Spleen (tissue), 7 donors: ENCODE measurements at regions not wholly inside any gene's neighbourhood (a gene's known extent, or its start where the extent isn't known, plus 50 kb on each side); places are given as distances from the start of the nearest gene placed in this dataset.

Experiments used
- POLR2A ChIP-seq, 3 donors: fragments of 450-650 bp; IDR thresholded peaks; one replicate each; pipeline ENCODE4 v1.5.1; 2017; ENCODE audit warnings: antibody characterized with exemption in 3 of 3, mild to moderate bottlenecking in 1 of 3
- TF ChIP-seq, protein P1 (sequence below), 11 experiments: fragments of 200-600 bp in 7 of 11; fragments of 450-650 bp in 4 of 11; sonication (generic) in 4 of 11; IDR thresholded peaks in 8 of 11; conservative IDR thresholded peaks in 3 of 11; 1 replicate in 7 of 11; 2 replicates in 4 of 11; pipeline versions ENCODE4 v1.4.0 to v1.8.0; 2016 to 2021; ENCODE audit warnings: antibody characterized with exemption in 11 of 11, inconsistent platforms in 4 of 11, mild to moderate bottlenecking in 1 of 11
- donor health status: DM: no; HTN: no; CAD: no; lungs with moderate emphysema.
- donor health status: DM: no; HTN: no; CAD: no.
- donor health status: DM: no; HTN: no; CAD: no.

DNA sequence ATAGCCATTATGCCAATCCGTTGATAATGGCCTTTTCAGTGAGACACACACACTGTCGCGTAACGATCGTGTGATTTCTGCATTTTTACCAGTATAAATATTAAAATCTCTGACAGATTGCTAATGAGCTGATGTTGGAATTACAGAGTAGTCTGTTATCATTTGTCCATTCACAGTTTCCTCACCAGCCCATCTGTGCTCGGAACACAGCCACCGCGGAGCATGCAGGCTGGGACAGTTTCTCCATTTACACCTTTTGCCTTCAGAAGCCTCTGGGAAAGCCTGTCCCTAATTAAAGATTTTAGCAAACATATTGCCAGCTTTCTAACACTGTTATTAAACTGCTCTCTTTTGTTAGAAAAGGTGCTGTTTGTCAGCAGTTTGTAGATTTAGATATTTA lies 82.2 kb upstream of the BARHL2 start:
- TF ChIP-seq, protein P1, sequence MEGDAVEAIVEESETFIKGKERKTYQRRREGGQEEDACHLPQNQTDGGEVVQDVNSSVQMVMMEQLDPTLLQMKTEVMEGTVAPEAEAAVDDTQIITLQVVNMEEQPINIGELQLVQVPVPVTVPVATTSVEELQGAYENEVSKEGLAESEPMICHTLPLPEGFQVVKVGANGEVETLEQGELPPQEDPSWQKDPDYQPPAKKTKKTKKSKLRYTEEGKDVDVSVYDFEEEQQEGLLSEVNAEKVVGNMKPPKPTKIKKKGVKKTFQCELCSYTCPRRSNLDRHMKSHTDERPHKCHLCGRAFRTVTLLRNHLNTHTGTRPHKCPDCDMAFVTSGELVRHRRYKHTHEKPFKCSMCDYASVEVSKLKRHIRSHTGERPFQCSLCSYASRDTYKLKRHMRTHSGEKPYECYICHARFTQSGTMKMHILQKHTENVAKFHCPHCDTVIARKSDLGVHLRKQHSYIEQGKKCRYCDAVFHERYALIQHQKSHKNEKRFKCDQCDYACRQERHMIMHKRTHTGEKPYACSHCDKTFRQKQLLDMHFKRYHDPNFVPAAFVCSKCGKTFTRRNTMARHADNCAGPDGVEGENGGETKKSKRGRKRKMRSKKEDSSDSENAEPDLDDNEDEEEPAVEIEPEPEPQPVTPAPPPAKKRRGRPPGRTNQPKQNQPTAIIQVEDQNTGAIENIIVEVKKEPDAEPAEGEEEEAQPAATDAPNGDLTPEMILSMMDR (IDR thresholded peaks at IDR 0.05 in 8 of 11, conservative IDR thresholded peaks at IDR 0.05 in 3 of 11): no peak
- TF ChIP-seq POLR2A (IDR thresholded peaks at IDR 0.05): no peak
